ENCODE measurements at regions not wholly inside any gene's neighbourhood (a gene's known extent, or its start where the extent isn't known, plus 50 kb on each side); places are given as distances from the start of the nearest gene placed in this dataset.

DNA sequence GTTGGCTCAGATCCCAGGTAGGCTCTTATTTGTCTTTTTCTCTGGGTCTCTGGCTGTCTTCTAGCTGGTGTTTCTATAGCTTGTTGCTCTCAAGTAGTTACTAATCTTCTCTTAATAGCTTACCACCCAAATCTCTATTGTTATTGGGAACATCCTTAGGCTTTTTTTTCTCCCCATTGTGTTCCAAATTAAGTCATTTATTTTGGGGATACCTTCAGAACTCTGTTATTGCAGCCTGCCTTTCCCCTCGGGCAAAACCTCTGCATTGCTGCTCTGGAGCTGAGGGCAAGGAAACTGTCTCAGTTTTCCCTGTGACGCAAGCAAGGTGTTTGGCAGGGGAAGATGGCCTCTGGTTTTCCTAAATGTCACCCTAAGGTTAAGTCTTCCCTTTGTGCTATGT is 113.3 kb upstream of the XIST start:
- no peaks in the 10 kb centered on the region for H3K36me3 ChIP-seq (ENCODE audit: insufficient read depth, low read length)
- H2AFZ ChIP-seq (ENCODE audit: low read depth, low read length), result no peak overlapping the region
- H3K4me1 ChIP-seq (ENCODE audit: insufficient read depth, low read length), result no peaks in the 10 kb centered on the region
- Mint-ChIP-seq H3K27me3 (ENCODE audit: low read depth, unreplicated experiment) (no peaks in the 10 kb centered on the region), H3K27ac (ENCODE audit: unreplicated experiment) (no peak overlapping the region), H3K4me3 (ENCODE audit: unreplicated experiment) (no peak overlapping the region), H3K9me3 (ENCODE audit: unreplicated experiment) (no peaks in the 10 kb centered on the region), H3K36me3 (ENCODE audit: low read depth, unreplicated experiment) (no peaks in the 10 kb centered on the region), H3K4me1 (ENCODE audit: low read depth, unreplicated experiment) (peaks cover 4% of the 10 kb centered on the region)
- H3K79me2 ChIP-seq (ENCODE audit: insufficient read depth, low read length), result peaks cover 66% of the 10 kb centered on the region
- no peak overlapping the region for H3K27ac ChIP-seq (ENCODE audit: low read depth, low read length)
- no peaks in the 10 kb centered on the region for H3K27me3 ChIP-seq (ENCODE audit: insufficient read depth, low read length)
- H3K4me2 ChIP-seq (ENCODE audit: low read length), result no peak overlapping the region
- H3K9ac ChIP-seq (ENCODE audit: low read length), result no peak overlapping the region
- TF ChIP-seq, protein P1, sequence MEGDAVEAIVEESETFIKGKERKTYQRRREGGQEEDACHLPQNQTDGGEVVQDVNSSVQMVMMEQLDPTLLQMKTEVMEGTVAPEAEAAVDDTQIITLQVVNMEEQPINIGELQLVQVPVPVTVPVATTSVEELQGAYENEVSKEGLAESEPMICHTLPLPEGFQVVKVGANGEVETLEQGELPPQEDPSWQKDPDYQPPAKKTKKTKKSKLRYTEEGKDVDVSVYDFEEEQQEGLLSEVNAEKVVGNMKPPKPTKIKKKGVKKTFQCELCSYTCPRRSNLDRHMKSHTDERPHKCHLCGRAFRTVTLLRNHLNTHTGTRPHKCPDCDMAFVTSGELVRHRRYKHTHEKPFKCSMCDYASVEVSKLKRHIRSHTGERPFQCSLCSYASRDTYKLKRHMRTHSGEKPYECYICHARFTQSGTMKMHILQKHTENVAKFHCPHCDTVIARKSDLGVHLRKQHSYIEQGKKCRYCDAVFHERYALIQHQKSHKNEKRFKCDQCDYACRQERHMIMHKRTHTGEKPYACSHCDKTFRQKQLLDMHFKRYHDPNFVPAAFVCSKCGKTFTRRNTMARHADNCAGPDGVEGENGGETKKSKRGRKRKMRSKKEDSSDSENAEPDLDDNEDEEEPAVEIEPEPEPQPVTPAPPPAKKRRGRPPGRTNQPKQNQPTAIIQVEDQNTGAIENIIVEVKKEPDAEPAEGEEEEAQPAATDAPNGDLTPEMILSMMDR (IDR thresholded peaks at IDR 0.05; ENCODE audit: insufficient read depth, low read depth, low read length), result no peak
- no peak for TF ChIP-seq EZH2 (IDR thresholded peaks at IDR 0.05; ENCODE audit: insufficient read depth, low read length)
- FAIRE-seq (no peak), DNase-seq (ENCODE audit: low read depth) (no peak)
- H3K4me3 ChIP-seq (ENCODE audit: insufficient read depth, low read depth, low read length), result no peak overlapping the region
- H4K20me1 ChIP-seq (ENCODE audit: insufficient read depth, low read length), result peaks cover 26% of the 10 kb centered on the region
- no peaks in the 10 kb centered on the region for H3K9me3 ChIP-seq (ENCODE audit: insufficient read depth, low read depth, low read length)

DNA sequence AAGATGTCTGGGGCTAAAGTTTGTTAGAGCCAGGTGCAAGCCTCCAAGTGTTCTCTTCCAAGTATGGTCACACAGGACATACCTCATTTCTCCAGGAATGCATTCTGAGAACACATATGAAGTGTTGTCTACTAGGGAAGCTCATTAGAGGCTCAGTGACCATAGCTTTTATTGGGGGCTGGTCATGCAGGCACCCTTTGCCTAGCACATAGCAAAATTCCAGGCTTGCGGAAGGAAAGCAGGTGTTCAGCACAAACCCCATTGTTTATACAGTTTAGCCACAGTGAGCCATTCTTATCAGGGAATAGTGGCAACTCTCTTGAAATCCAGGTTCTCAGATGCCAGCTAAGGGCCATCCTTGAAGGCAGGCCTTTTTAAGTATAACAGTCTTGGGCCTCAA is 112.1 kb upstream of the XIST start:
- no peaks in the 10 kb centered on the region for H3K36me3 Mint-ChIP-seq (ENCODE audit: low read depth, unreplicated experiment)
- H3K4me1 Mint-ChIP-seq (ENCODE audit: low read depth, unreplicated experiment), result peaks cover 4% of the 10 kb centered on the region
- Histone ChIP-seq H3K36me3 (ENCODE audit: insufficient read depth, low read length) (no peaks in the 10 kb centered on the region), H4K20me1 (ENCODE audit: insufficient read depth, low read length) (peaks cover 26% of the 10 kb centered on the region), H3K4me3 (ENCODE audit: insufficient read depth, low read depth, low read length) (no peak overlapping the region), H3K27ac (ENCODE audit: low read depth, low read length) (no peak overlapping the region), H3K79me2 (ENCODE audit: insufficient read depth, low read length) (peaks cover 78% of the 10 kb centered on the region), H3K27me3 (ENCODE audit: insufficient read depth, low read length) (no peaks in the 10 kb centered on the region), H3K9me3 (ENCODE audit: insufficient read depth, low read depth, low read length) (no peaks in the 10 kb centered on the region), H3K4me2 (ENCODE audit: low read length) (no peak overlapping the region), H2AFZ (ENCODE audit: low read depth, low read length) (no peak overlapping the region), H3K9ac (ENCODE audit: low read length) (no peak overlapping the region), H3K4me1 (ENCODE audit: insufficient read depth, low read length) (no peaks in the 10 kb centered on the region)
- TF ChIP-seq, protein P1 (IDR thresholded peaks at IDR 0.05; ENCODE audit: insufficient read depth, low read depth, low read length), result no peak
- TF ChIP-seq EZH2 (IDR thresholded peaks at IDR 0.05; ENCODE audit: insufficient read depth, low read length), result no peak
- H3K27ac Mint-ChIP-seq (ENCODE audit: unreplicated experiment), result no peak overlapping the region
- peak; percentile 27 for DNase-seq (ENCODE audit: low read depth)
- peak; percentile 37 for FAIRE-seq
- no peaks in the 10 kb centered on the region for H3K9me3 Mint-ChIP-seq (ENCODE audit: unreplicated experiment)
- H3K27me3 Mint-ChIP-seq (ENCODE audit: low read depth, unreplicated experiment), result no peaks in the 10 kb centered on the region
- H3K4me3 Mint-ChIP-seq (ENCODE audit: unreplicated experiment), result no peak overlapping the region

GRCh38 chrX:73963682-73964081 is 111.2 kb upstream of the XIST start:
- peaks cover 83% of the 10 kb centered on the region for H3K79me2 ChIP-seq (ENCODE audit: insufficient read depth, low read length)
- no peaks in the 10 kb centered on the region for H3K36me3 Mint-ChIP-seq (ENCODE audit: low read depth, unreplicated experiment)

More at GRCh38 chrX:73963682-73964081, 111.2 kb upstream of the XIST start:
- H3K36me3 ChIP-seq (ENCODE audit: insufficient read depth, low read length), result no peaks in the 10 kb centered on the region
- Mint-ChIP-seq H3K4me1 (ENCODE audit: low read depth, unreplicated experiment) (peaks cover 4% of the 10 kb centered on the region), H3K27ac (ENCODE audit: unreplicated experiment) (no peak overlapping the region), H3K4me3 (ENCODE audit: unreplicated experiment) (no peak overlapping the region), H3K27me3 (ENCODE audit: low read depth, unreplicated experiment) (no peaks in the 10 kb centered on the region), H3K9me3 (ENCODE audit: unreplicated experiment) (no peaks in the 10 kb centered on the region)
- H3K4me1 ChIP-seq (ENCODE audit: insufficient read depth, low read length), result no peaks in the 10 kb centered on the region
- no peak overlapping the region for H3K27ac ChIP-seq (ENCODE audit: low read depth, low read length)
- FAIRE-seq (no peak), DNase-seq (ENCODE audit: low read depth) (no peak)
- no peaks in the 10 kb centered on the region for H3K9me3 ChIP-seq (ENCODE audit: insufficient read depth, low read depth, low read length)
- H2AFZ ChIP-seq (ENCODE audit: low read depth, low read length), result no peak overlapping the region
- H3K4me2 ChIP-seq (ENCODE audit: low read length), result no peak overlapping the region
- no peaks in the 10 kb centered on the region for H3K27me3 ChIP-seq (ENCODE audit: insufficient read depth, low read length)
- peaks cover 26% of the 10 kb centered on the region for H4K20me1 ChIP-seq (ENCODE audit: insufficient read depth, low read length)
- H3K9ac ChIP-seq (ENCODE audit: low read length), result no peak overlapping the region
- no peak for TF ChIP-seq EZH2 (IDR thresholded peaks at IDR 0.05; ENCODE audit: insufficient read depth, low read length)
- TF ChIP-seq, protein P1 (IDR thresholded peaks at IDR 0.05; ENCODE audit: insufficient read depth, low read depth, low read length), result no peak
- H3K4me3 ChIP-seq (ENCODE audit: insufficient read depth, low read depth, low read length), result no peak overlapping the region
